ENCODE measurements at regions not wholly inside any gene's neighbourhood (a gene's known extent, or its start where the extent isn't known, plus 50 kb on each side); places are given as distances from the start of the nearest gene placed in this dataset.

GRCh38 chr10:3411044-3411443 is 238.5 kb upstream of the PITRM1 start:
- Histone ChIP-seq H3K4me3 (ENCODE audit: insufficient read depth, low read depth, low read length) (no peak overlapping the region), H3K4me2 (ENCODE audit: low read depth, low read length) (no peak overlapping the region), H2BK15ac (ENCODE audit: low read depth, low read length) (no peak overlapping the region), H2BK5ac (ENCODE audit: low read depth, low read length, poor library complexity, severe bottlenecking) (no peak overlapping the region), H4K91ac (ENCODE audit: insufficient read depth, low read depth, low read length) (no peak overlapping the region), H4K5ac (ENCODE audit: low read depth, low read length) (no peak overlapping the region), H3K9me3 (ENCODE audit: control insufficient read depth, insufficient read depth, low read length) (peaks cover 4% of the 10 kb centered on the region), H3K27me3 (ENCODE audit: control insufficient read depth, insufficient read depth, low read length) (peaks cover 2% of the 10 kb centered on the region; the same call in 1 of the 2 replicates), H3K18ac (ENCODE audit: low read depth, low read length) (no peak overlapping the region), H3K36me3 (ENCODE audit: control insufficient read depth, insufficient read depth, low read length) (no peaks in the 10 kb centered on the region), H3K23ac (ENCODE audit: low read depth, low read length) (no peak overlapping the region), H3K27ac (ENCODE audit: insufficient read depth, low read length) (no peak overlapping the region), H2BK120ac (ENCODE audit: low read depth, low read length) (no peak overlapping the region), H4K8ac (ENCODE audit: low read depth in 2 of 2, low read length in 2 of 2) (no peak overlapping the region), H4K20me1 (ENCODE audit: insufficient read depth, low read length) (no peaks in the 10 kb centered on the region), H3K14ac (replicated peaks; ENCODE audit: low read depth, low read length) (no peak overlapping the region), H3K79me1 (ENCODE audit: low read depth in 1 of 2, low read length in 2 of 2) (no peaks in the 10 kb centered on the region), H3K9me1 (ENCODE audit: insufficient read depth, low read length) (peaks cover 3% of the 10 kb centered on the region; the same call in 1 of the 2 replicates), H2AK9ac (replicated peaks; ENCODE audit: low read depth, low read length, poor library complexity) (no peak overlapping the region), H3K9ac (ENCODE audit: low read depth, low read length) (no peak overlapping the region), H2AFZ (replicated peaks; ENCODE audit: low read length, poor library complexity) (no peak overlapping the region), H3K56ac (ENCODE audit: extremely low read depth, insufficient read depth, low read length) (no peak overlapping the region), H2AK5ac (ENCODE audit: low read depth, low read length) (no peak overlapping the region), H3K4ac (ENCODE audit: low read depth, low read length) (no peak overlapping the region), H2BK20ac (ENCODE audit: low read depth, low read length) (no peak overlapping the region), H3K4me1 (ENCODE audit: control insufficient read depth, insufficient read depth, low read length) (peaks cover under 1% of the 10 kb centered on the region; the same call in 1 of the 2 replicates)
- 76% methylated on average over 2 of the region's 3 CpGs; no CpG with 5 or more reads in 1 of the 2 experiments for WGBS, 2 experiments (ENCODE audit: extremely low coverage in 2 of 2, insufficient read length in 1 of 2)
- ATAC-seq (ENCODE audit: low read depth) (no peak), DNase-seq (no peak)
- in situ Hi-C loops (cut with MboI; ENCODE audit: low sequenced_read_pairs) = no loop called here
- intact Hi-C loops (cut with micrococcal nuclease) = no loop called here
- dilution Hi-C loops (cut with HindIII; ENCODE audit: low sequenced_read_pairs, unreplicated experiment) = no loop called here
- TF ChIP-seq RAD21 (IDR thresholded peaks at IDR 0.05; ENCODE audit: low read length) = no peak
- TF ChIP-seq POLR2A (IDR thresholded peaks at IDR 0.05; ENCODE audit: low read depth, low read length) = no peak
- TF ChIP-seq USF2 (IDR thresholded peaks at IDR 0.05; ENCODE audit: low read depth, low read length) = no peak
- TF ChIP-seq MXI1 (IDR thresholded peaks at IDR 0.05; ENCODE audit: borderline replicate concordance, low read depth, low read length) = no peak
- no peak for TF ChIP-seq BHLHE40 (IDR thresholded peaks at IDR 0.05; ENCODE audit: low read depth, low read length)
- no peak for TF ChIP-seq CTCF (conservative IDR thresholded peaks at IDR 0.05; ENCODE audit: low read depth, low read length)
- no peak for TF ChIP-seq NFE2L2 (IDR thresholded peaks at IDR 0.05; ENCODE audit: low read depth, low read length)
- TF ChIP-seq CHD1 (IDR thresholded peaks at IDR 0.05; ENCODE audit: low read depth, low read length) = no peak
- TF ChIP-seq RCOR1 (IDR thresholded peaks at IDR 0.05; ENCODE audit: insufficient replicate concordance, low read length) = no peak
- no peak for TF ChIP-seq FOS (IDR thresholded peaks at IDR 0.05; ENCODE audit: low read depth, low read length)
- TF ChIP-seq MAZ (IDR thresholded peaks at IDR 0.05; ENCODE audit: borderline replicate concordance, low read depth, low read length) = no peak
- TF ChIP-seq RFX5 (IDR thresholded peaks at IDR 0.05; ENCODE audit: low read depth, low read length) = no peak
- no peak for TF ChIP-seq ELK1 (IDR thresholded peaks at IDR 0.05; ENCODE audit: borderline replicate concordance, low read depth, low read length)
- no peak for TF ChIP-seq MAFK (IDR thresholded peaks at IDR 0.05; ENCODE audit: low read depth, low read length)
- no peak for TF ChIP-seq CEBPB (IDR thresholded peaks at IDR 0.05; ENCODE audit: low read depth, low read length)
- TF ChIP-seq SMC3 (IDR thresholded peaks at IDR 0.05; ENCODE audit: low read depth, low read length) = no peak
- BruUV-seq (replicated peaks) = no TSS peak
- POLR2A ChIA-PET (ENCODE audit: unreplicated experiment) = no interaction called here
- CTCF ChIA-PET = no interaction called here
